HepG2 (cell line): ENCODE measurements at regions not wholly inside any gene's neighbourhood (a gene's known extent, or its start where the extent isn't known, plus 50 kb on each side); places are given as distances from the start of the nearest gene placed in this dataset.

Source experiments
- ATAC-seq: fragments of 200-7000 bp; cut with Tn5 transposase; 3 replicates; pipeline ENCODE4 v1.9.1; 2020; ENCODE audit warnings: mild to moderate bottlenecking, moderate library complexity
- BruUV-seq: library from RNA; stranded (reverse); fragments of 400-500 nt; replicated peaks from 2 replicates; lab custom pipeline; 2021; lab: Mats Ljungman, UMichigan
- CTCF ChIA-PET: fragments of 300-600 bp; formaldehyde crosslinking; extraction: SDS; loops from one replicate; lab custom pipeline; 2021; ENCODE audit warnings: low total read pairs, inconsistent platforms, low intra/inter-chr PET ratio; lab: Yijun Ruan, JAX
- POLR2A ChIA-PET: fragments of 350-600 bp; sonication (Branson Sonifier 250); formaldehyde crosslinking; loops from one replicate; lab custom pipeline; 2020; ENCODE audit warnings: antibody characterized with exemption, inconsistent platforms; lab: Yijun Ruan, JAX
- DNase-seq: peaks from one replicate; pipeline ENCODE4 v3.0.0-alpha.2; 2015; ENCODE audit warnings: low spot score
- FAIRE-seq: peaks from 3 replicates; lab custom pipeline; 2011; peaks lifted over from hg19 to GRCh38; lab: Jason Lieb, UNC
- H2AFZ ChIP-seq: one replicate; pipeline ENCODE4 v1.6.1; 2011; ENCODE audit warnings: low read length, inconsistent platforms
- H3K27ac ChIP-seq: fragments of 300-600 bp; 3 replicates; pipeline ENCODE4 v1.8.0; 2011; ENCODE audit warnings: mixed run types, mild to moderate bottlenecking, mixed read lengths, low read length, inconsistent platforms; ENCODE audit not compliant: insufficient read depth; ENCODE audit errors: extremely low read length
- H3K27me3 ChIP-seq, 2 experiments: fragments of 200-600 bp in 1 of 2; 2 replicates in 1 of 2; 3 replicates in 1 of 2; pipeline versions ENCODE4 v1.6.0 to v1.8.0; 2011; ENCODE audit warnings: low read length in 2 of 2, mild to moderate bottlenecking in 2 of 2, moderate library complexity in 2 of 2, inconsistent platforms in 1 of 2; ENCODE audit not compliant: insufficient read depth in 2 of 2, control insufficient read depth in 1 of 2
- H3K36me3 ChIP-seq, 2 experiments: fragments of 200-600 bp in 1 of 2; replicated peaks in 1 of 2; 2 replicates in 1 of 2; 3 replicates in 1 of 2; pipeline versions ENCODE4 v1.5.1 to v1.8.0; 2011; ENCODE audit warnings: low read length in 2 of 2, inconsistent platforms in 1 of 2; ENCODE audit not compliant: insufficient read depth in 2 of 2, control insufficient read depth in 1 of 2
- H3K4me1 ChIP-seq: 2 replicates; pipeline ENCODE4 v1.5.1; 2012; ENCODE audit warnings: low read length, inconsistent platforms; ENCODE audit not compliant: insufficient read depth
- H3K4me2 ChIP-seq: 2 replicates; pipeline ENCODE4 v1.6.0; 2011; ENCODE audit warnings: low read depth, low read length, inconsistent platforms
- H3K4me3 ChIP-seq, 3 experiments: fragments of 200-600 bp in 1 of 3; sonication (generic), shearing (Covaris generic) in 1 of 3; replicated peaks in 1 of 3; 2 replicates each; pipeline ENCODE4 v1.5.1; 2011 to 2016; ENCODE audit warnings: low read length in 3 of 3, inconsistent platforms in 2 of 3, low read depth in 2 of 3, mild to moderate bottlenecking in 2 of 3, control low read depth in 1 of 3, mixed read lengths in 1 of 3; ENCODE audit not compliant: insufficient read depth in 1 of 3
- H3K79me2 ChIP-seq: one replicate; pipeline ENCODE4 v1.6.1; 2011; ENCODE audit warnings: low read length, inconsistent platforms; ENCODE audit not compliant: insufficient read depth
- H3K9ac ChIP-seq: 2 replicates; pipeline ENCODE4 v1.6.0; 2011; ENCODE audit warnings: mild to moderate bottlenecking, low read depth, low read length, inconsistent platforms; ENCODE audit not compliant: insufficient read depth
- H3K9me3 ChIP-seq: 2 replicates; pipeline ENCODE4 v1.5.1; 2012; ENCODE audit warnings: mild to moderate bottlenecking, low read length
- H4K20me1 ChIP-seq: 2 replicates; pipeline ENCODE4 v1.6.0; 2011; ENCODE audit warnings: inconsistent platforms, mild to moderate bottlenecking, low read length, moderate library complexity; ENCODE audit not compliant: insufficient read depth
- CBX1 ChIP-seq: IDR thresholded peaks from one replicate; pipeline ENCODE4 v1.6.1; 2016; ENCODE audit warnings: antibody characterized with exemption, low read depth
- FOXC1 ChIP-seq: sonication (generic); formaldehyde crosslinking; IDR thresholded peaks from 2 replicates; pipeline ENCODE4 v1.8.0; 2022; ENCODE audit warnings: mild to moderate bottlenecking, missing genetic modification reagents, borderline replicate concordance
- NBN ChIP-seq: fragments of 450-650 bp; conservative IDR thresholded peaks from 2 replicates; pipeline ENCODE4 v1.6.1; 2017
- PAF1 ChIP-seq: IDR thresholded peaks from 2 replicates; pipeline ENCODE4 v1.6.1; 2016; ENCODE audit warnings: missing genetic modification reagents, missing compliant biosample characterization
- RARA ChIP-seq: IDR thresholded peaks from 2 replicates; pipeline ENCODE4 v1.6.1; 2016; ENCODE audit warnings: missing genetic modification reagents, missing compliant biosample characterization
- SNAI1 ChIP-seq: sonication (generic); formaldehyde crosslinking; IDR thresholded peaks from 2 replicates; pipeline ENCODE4 v1.5.0; 2020; ENCODE audit warnings: mild to moderate bottlenecking, missing genetic modification reagents, borderline replicate concordance
- YEATS2 ChIP-seq: sonication (generic); formaldehyde crosslinking; IDR thresholded peaks from 2 replicates; pipeline ENCODE4 v1.4.0; 2020; ENCODE audit warnings: missing genetic modification reagents, borderline replicate concordance
- ZFP62 ChIP-seq: sonication (generic); formaldehyde crosslinking; IDR thresholded peaks from 2 replicates; pipeline ENCODE4 v1.4.0; 2020; ENCODE audit warnings: missing genetic modification reagents
- ZNF136 ChIP-seq: sonication (generic); formaldehyde crosslinking; IDR thresholded peaks from 2 replicates; pipeline ENCODE4 v1.8.1; 2022; ENCODE audit warnings: low read depth, mild to moderate bottlenecking, moderate library complexity, missing genetic modification reagents
- ZNF496 ChIP-seq: sonication (generic); formaldehyde crosslinking; IDR thresholded peaks from 2 replicates; pipeline ENCODE4 v1.8.1; 2023; ENCODE audit warnings: mild to moderate bottlenecking, moderate library complexity, missing genetic modification reagents; ENCODE audit not compliant: insufficient replicate concordance
- ZNF674 ChIP-seq: sonication (generic); formaldehyde crosslinking; IDR thresholded peaks from 2 replicates; pipeline ENCODE4 v1.5.0; 2020; ENCODE audit warnings: low read depth, mild to moderate bottlenecking, missing genetic modification reagents
- ZSCAN20 ChIP-seq: sonication (generic); formaldehyde crosslinking; IDR thresholded peaks from 2 replicates; pipeline ENCODE4 v1.4.0; 2020; ENCODE audit warnings: missing genetic modification reagents, mild to moderate bottlenecking, borderline replicate concordance
- in situ Hi-C: cut with HindIII; loops from 2 replicates; pipeline ENCODE4 v1.10.0; 2017; ENCODE audit warnings: low pct_unique_long_range_greater_than_20kb; ENCODE audit not compliant: extremely low pct_ligation_motif_present
- intact Hi-C: fragments of 100-400 bp; cut with micrococcal nuclease; formaldehyde crosslinking; loops from one replicate; pipeline ENCODE4 v1.10.0; 2022; ENCODE audit not compliant: unreplicated experiment
- TF ChIP-seq, protein P1 (sequence below): sonication (generic); formaldehyde crosslinking; IDR thresholded peaks from 2 replicates; pipeline ENCODE4 v1.4.0; 2020; ENCODE audit warnings: mild to moderate bottlenecking, missing genetic modification reagents

DNA sequence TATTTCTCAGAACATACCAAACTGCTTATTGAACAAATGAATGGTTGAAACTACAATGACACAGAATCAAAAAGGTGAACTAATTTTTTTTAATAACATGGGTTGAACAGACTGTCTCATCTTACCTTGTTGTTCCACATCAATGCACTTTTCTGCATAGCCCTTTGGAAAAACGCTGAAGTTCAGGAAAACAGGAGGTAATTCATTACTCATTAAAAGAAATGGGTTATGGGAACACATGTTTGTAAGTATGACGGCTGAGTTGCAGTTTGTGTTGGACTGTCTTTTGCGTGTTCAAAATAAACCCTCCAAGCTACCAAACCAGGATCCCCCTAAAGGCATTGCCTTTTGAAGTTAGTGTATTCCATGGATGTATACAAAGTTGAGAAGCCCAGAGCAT is 514.9 kb upstream of the PKN2 start (continued):
- TF ChIP-seq, protein P1, sequence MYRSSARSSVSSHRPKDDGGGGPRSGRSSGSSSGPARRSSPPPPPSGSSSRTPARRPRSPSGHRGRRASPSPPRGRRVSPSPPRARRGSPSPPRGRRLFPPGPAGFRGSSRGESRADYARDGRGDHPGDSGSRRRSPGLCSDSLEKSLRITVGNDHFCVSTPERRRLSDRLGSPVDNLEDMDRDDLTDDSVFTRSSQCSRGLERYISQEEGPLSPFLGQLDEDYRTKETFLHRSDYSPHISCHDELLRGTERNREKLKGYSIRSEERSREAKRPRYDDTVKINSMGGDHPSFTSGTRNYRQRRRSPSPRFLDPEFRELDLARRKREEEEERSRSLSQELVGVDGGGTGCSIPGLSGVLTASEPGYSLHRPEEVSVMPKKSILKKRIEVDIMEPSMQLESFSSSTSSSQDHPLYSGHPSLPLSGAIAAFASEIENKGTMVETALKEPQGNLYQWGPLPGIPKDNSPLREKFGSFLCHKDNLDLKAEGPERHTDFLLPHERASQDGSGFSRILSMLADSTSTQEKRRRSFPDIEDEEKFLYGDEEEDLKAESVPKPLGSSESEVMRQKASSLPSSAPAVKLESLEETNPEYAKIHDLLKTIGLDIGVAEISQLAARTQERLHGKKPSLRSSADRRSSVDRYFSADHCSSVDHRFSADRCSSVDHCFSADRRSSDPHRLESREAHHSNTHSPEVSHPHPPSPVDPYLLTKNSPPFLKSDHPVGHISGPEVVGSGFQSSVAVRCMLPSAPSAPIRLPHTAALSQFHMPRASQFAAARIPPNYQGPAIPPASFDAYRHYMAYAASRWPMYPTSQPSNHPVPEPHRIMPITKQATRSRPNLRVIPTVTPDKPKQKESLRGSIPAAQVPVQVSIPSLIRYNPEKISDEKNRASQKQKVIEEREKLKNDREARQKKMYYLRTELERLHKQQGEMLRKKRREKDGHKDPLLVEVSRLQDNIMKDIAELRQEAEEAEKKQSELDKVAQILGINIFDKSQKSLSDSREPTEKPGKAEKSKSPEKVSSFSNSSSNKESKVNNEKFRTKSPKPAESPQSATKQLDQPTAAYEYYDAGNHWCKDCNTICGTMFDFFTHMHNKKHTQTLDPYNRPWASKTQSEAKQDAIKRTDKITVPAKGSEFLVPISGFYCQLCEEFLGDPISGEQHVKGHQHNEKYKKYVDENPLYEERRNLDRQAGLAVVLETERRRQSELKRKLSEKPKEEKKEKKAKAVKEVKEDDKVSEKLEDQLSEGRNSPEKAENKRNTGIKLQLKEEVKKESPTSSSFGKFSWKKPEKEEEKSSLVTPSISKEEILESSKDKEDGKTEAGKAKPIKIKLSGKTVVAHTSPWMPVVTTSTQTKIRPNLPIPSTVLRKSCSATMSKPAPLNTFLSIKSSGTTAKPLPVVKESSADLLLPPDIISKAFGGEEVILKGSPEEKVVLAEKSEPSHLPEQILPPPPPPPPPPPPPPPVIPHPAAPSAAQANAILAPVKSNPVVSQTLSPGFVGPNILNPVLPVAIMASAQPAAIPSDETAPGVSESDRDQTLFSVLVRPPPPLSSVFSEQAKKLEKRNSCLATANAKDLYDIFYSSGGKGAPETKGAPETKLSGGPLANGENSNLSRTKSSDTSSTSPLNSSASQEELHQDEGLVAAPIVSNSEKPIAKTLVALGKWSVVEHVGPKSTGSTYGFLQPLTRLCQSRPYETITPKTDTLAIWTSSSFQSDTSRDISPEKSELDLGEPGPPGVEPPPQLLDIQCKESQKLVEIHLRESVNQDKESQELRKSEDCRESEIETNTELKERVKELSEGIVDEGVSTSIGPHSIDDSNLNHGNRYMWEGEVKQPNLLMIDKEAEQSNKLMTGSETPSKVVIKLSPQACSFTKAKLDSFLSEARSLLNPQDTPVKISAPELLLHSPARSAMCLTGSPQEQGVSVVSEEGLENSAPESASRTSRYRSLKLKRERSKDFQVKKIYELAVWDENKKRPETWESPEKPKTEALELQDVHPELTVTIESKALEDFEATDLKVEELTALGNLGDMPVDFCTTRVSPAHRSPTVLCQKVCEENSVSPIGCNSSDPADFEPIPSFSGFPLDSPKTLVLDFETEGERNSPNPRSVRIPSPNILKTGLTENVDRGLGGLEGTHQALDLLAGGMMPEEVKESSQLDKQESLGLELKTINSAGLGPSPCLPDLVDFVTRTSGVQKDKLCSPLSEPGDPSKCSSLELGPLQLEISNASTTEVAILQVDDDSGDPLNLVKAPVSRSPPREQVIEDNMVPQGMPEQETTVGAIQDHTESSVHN (CRISPR knock-in tag) = no peak
- no peak for TF ChIP-seq RARA (CRISPR knock-in tag)

DNA sequence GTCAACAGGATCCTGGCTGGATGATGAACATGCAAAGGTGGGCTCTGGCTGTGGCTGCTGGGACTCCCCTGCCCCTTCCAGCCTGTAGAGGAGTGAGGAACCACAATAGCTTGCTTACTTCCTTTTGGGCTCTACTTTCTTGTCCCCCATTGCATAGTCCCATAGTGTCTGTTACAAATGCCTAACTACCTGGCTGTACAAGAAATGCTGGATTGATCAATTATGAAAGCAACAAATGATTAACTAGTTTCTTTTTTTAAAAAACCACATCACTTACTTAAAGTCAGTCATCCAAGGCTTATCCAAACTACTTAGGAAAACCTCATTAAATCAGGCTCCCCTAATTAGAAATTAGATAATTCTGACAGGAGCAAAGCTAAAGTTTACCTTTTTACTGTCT is 514.1 kb upstream of the PKN2 start:
- no peaks in the 10 kb centered on the region for H3K27me3 ChIP-seq
- no peaks in the 10 kb centered on the region for H3K36me3 ChIP-seq
- H3K27ac ChIP-seq = no peak overlapping the region
- no peak overlapping the region for H3K4me2 ChIP-seq
- ChIA-PET POLR2A (no interaction called here), CTCF (no interaction called here)
- ATAC-seq = no peak
- H3K4me1 ChIP-seq = peaks cover 59% of the 10 kb centered on the region
- no peak overlapping the region for H3K4me3 ChIP-seq
- no peaks in the 10 kb centered on the region for H4K20me1 ChIP-seq
- in situ Hi-C loops (no loop called here), intact Hi-C loops (loop anchor here (10.0 kb wide), 1 partner anchor 55 kb away; no protein-coding TSS in a partner anchor)
- no peak for DNase-seq
- H3K9ac ChIP-seq = no peak overlapping the region
- no peaks in the 10 kb centered on the region for H3K79me2 ChIP-seq
- H3K9me3 ChIP-seq = no peaks in the 10 kb centered on the region
- no peak overlapping the region for H2AFZ ChIP-seq
- no TSS peak for BruUV-seq
- FAIRE-seq = no peak
- TF ChIP-seq ZNF674 (CRISPR knock-in tag) (no peak), ZFP62 (CRISPR knock-in tag) (no peak), YEATS2 (no peak), FOXC1 (no peak), PAF1 (CRISPR knock-in tag) (no peak), SNAI1 (CRISPR knock-in tag) (no peak), ZNF496 (no peak), NBN (no peak), CBX1 (no peak), ZSCAN20 (CRISPR knock-in tag) (no peak), ZNF136 (no peak)
